ENCODE measurements at regions not wholly inside any gene's neighbourhood (a gene's known extent, or its start where the extent isn't known, plus 50 kb on each side); places are given as distances from the start of the nearest gene placed in this dataset.

DNA sequence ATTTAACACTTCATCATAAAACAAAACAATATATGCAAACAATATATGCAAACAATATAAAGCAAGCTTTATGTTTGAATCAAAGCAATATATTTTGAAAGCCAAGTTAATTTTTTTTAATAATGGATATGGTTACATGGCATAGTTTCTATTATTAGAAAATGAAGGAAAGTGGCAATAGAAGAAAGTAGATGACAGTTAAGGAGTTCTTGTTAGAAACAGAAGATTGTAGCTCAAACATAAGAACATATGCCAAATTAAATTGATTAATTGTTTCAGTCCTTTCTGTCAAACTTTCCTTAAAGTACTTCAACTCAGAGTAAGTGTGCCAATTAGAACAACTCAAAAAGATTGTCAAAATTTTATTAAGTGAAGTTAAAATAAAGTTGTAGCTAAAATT lies 1248.3 kb downstream of the SLC16A7 start:
- no peaks in the 10 kb centered on the region for H3K27me3 ChIP-seq (replicated peaks; ENCODE audit: insufficient read depth)
- DNase-seq = no peak
- H3K79me2 ChIP-seq (ENCODE audit: insufficient read depth) = no peaks in the 10 kb centered on the region
- H4K20me1 ChIP-seq (ENCODE audit: insufficient read depth) = no peaks in the 10 kb centered on the region
- in situ Hi-C loops (cut with MboI) = no loop called here
- H3K9ac ChIP-seq = no peak overlapping the region
- H3K4me2 ChIP-seq (ENCODE audit: unreplicated experiment) = no peak overlapping the region
- no peaks in the 10 kb centered on the region for H3K9me3 ChIP-seq (ENCODE audit: low read depth)
- no peaks in the 10 kb centered on the region for H3F3A ChIP-seq (ENCODE audit: insufficient read depth)
- no peak for TF ChIP-seq EZH2 (IDR thresholded peaks at IDR 0.05; ENCODE audit: insufficient read depth, poor library complexity, severe bottlenecking)
- no peak for TF ChIP-seq EZH2phosphoT487 (IDR thresholded peaks at IDR 0.05; ENCODE audit: insufficient read depth, low read depth)
- H3K27ac ChIP-seq = no peak overlapping the region
- no peaks in the 10 kb centered on the region for H3K36me3 ChIP-seq (ENCODE audit: low read depth)
- H3K4me3 ChIP-seq = no peak overlapping the region
- no peaks in the 10 kb centered on the region for H3K4me1 ChIP-seq (ENCODE audit: insufficient read depth)
- H2AFZ ChIP-seq = no peak overlapping the region
- H3K9me2 ChIP-seq (ENCODE audit: insufficient read depth) = no peaks in the 10 kb centered on the region

DNA sequence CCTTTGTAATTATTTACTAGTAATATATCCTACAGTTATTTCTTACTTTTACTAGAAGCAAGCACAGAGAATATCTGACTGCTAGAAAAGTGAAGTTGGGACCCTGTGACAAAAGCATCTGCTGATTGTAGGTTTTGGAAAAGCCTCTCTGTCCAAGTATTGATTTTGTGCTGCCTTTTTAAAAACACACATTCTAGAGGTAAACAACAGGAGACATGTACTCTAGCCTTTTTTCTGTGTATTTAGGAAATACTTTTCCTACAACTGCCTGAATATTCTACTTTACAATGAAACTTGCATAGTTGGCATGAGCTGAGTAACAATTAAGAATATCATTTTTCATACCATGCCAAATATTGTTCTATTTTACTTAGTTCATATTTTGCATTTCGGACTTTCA lies 1249.0 kb downstream of the SLC16A7 start:
- Histone ChIP-seq H3K9me2 (ENCODE audit: insufficient read depth) (no peaks in the 10 kb centered on the region), H2AFZ (no peak overlapping the region), H3K9ac (no peak overlapping the region), H3K9me3 (ENCODE audit: low read depth) (no peaks in the 10 kb centered on the region), H3K4me1 (ENCODE audit: insufficient read depth) (no peaks in the 10 kb centered on the region), H3K36me3 (ENCODE audit: low read depth) (no peaks in the 10 kb centered on the region), H4K20me1 (ENCODE audit: insufficient read depth) (no peaks in the 10 kb centered on the region), H3K79me2 (ENCODE audit: insufficient read depth) (no peaks in the 10 kb centered on the region), H3K27ac (no peak overlapping the region), H3K4me3 (no peak overlapping the region), H3K4me2 (ENCODE audit: unreplicated experiment) (no peak overlapping the region), H3F3A (ENCODE audit: insufficient read depth) (no peaks in the 10 kb centered on the region), H3K27me3 (replicated peaks; ENCODE audit: insufficient read depth) (no peaks in the 10 kb centered on the region)
- in situ Hi-C loops (cut with MboI) = no loop called here
- TF ChIP-seq EZH2 (IDR thresholded peaks at IDR 0.05; ENCODE audit: insufficient read depth, poor library complexity, severe bottlenecking) (no peak), EZH2phosphoT487 (IDR thresholded peaks at IDR 0.05; ENCODE audit: insufficient read depth, low read depth) (no peak)
- WGBS, 2 experiments (ENCODE audit: low coverage in 1 of 2, low lambda C conversion rate in 2 of 2, missing lambda C conversion rate in 2 of 2) = 32 to 34% methylated on average over 1 of the region's 1 CpG
- no peak for DNase-seq

- TF ChIP-seq EZH2 (IDR thresholded peaks at IDR 0.05; ENCODE audit: insufficient read depth, poor library complexity, severe bottlenecking) (no peak), EZH2phosphoT487 (IDR thresholded peaks at IDR 0.05; ENCODE audit: insufficient read depth, low read depth) (no peak)
- Histone ChIP-seq H3K4me2 (ENCODE audit: unreplicated experiment) (no peak overlapping the region), H3K27ac (no peak overlapping the region), H3K27me3 (replicated peaks; ENCODE audit: insufficient read depth) (no peaks in the 10 kb centered on the region), H3F3A (ENCODE audit: insufficient read depth) (no peaks in the 10 kb centered on the region), H2AFZ (no peak overlapping the region), H4K20me1 (ENCODE audit: insufficient read depth) (no peaks in the 10 kb centered on the region), H3K79me2 (ENCODE audit: insufficient read depth) (no peaks in the 10 kb centered on the region), H3K9me2 (ENCODE audit: insufficient read depth) (no peaks in the 10 kb centered on the region), H3K4me3 (no peak overlapping the region), H3K9ac (no peak overlapping the region), H3K4me1 (ENCODE audit: insufficient read depth) (no peaks in the 10 kb centered on the region), H3K9me3 (ENCODE audit: low read depth) (no peaks in the 10 kb centered on the region), H3K36me3 (ENCODE audit: low read depth) (no peaks in the 10 kb centered on the region)
- 29 to 33% methylated on average over 4 of the region's 4 CpGs for WGBS, 2 experiments (ENCODE audit: low coverage in 1 of 2, low lambda C conversion rate in 2 of 2, missing lambda C conversion rate in 2 of 2)
- no peak for DNase-seq
- in situ Hi-C loops (cut with MboI) = no loop called here
These were observed 1249.9 kb downstream of the SLC16A7 start for GRCh38 chr12:60845696-60846095.

GRCh38 chr12:60847281-60847680 lies 1251.5 kb downstream of the SLC16A7 start:
- no peak overlapping the region for H3K4me3 ChIP-seq
- no peaks in the 10 kb centered on the region for H3K27me3 ChIP-seq (replicated peaks; ENCODE audit: insufficient read depth)
- no peak overlapping the region for H3K9ac ChIP-seq
- no peak for DNase-seq
- H3K4me2 ChIP-seq (ENCODE audit: unreplicated experiment) = no peak overlapping the region
- H3K9me3 ChIP-seq (ENCODE audit: low read depth) = no peaks in the 10 kb centered on the region
- no peaks in the 10 kb centered on the region for H4K20me1 ChIP-seq (ENCODE audit: insufficient read depth)
- no peaks in the 10 kb centered on the region for H3K36me3 ChIP-seq (ENCODE audit: low read depth)
- in situ Hi-C loops (cut with MboI) = no loop called here
- 12 to 26% methylated on average over 4 of the region's 4 CpGs for WGBS, 2 experiments (ENCODE audit: low coverage in 1 of 2, low lambda C conversion rate in 2 of 2, missing lambda C conversion rate in 2 of 2)
- TF ChIP-seq EZH2 (IDR thresholded peaks at IDR 0.05; ENCODE audit: insufficient read depth, poor library complexity, severe bottlenecking) = no peak
- TF ChIP-seq EZH2phosphoT487 (IDR thresholded peaks at IDR 0.05; ENCODE audit: insufficient read depth, low read depth) = no peak
- H3F3A ChIP-seq (ENCODE audit: insufficient read depth) = no peaks in the 10 kb centered on the region
- H3K4me1 ChIP-seq (ENCODE audit: insufficient read depth) = no peaks in the 10 kb centered on the region
- H3K79me2 ChIP-seq (ENCODE audit: insufficient read depth) = no peaks in the 10 kb centered on the region
- H2AFZ ChIP-seq = no peak overlapping the region
- H3K9me2 ChIP-seq (ENCODE audit: insufficient read depth) = no peaks in the 10 kb centered on the region
- H3K27ac ChIP-seq = no peak overlapping the region

DNA sequence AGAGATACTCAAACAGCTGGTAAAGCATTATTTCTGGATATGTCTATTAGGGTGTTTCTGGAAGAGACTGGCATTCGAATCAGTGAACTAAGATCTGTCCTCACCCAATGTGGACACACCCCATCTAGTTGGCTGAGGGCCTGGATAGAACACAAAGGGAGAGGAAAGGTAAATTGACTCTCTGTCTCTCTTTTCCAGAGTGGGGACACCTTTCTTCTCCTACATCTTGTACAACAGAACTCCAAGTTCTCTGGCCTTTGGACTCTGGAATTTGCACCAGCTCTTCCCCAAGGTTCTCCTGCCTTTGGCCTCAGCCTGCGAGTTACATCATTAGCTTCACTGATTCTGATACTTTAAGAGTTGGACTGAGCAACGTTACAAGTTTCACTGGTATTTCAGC lies 1253.9 kb downstream of the SLC16A7 start:
- no peak overlapping the region for H3K27ac ChIP-seq
- in situ Hi-C loops (cut with MboI) = no loop called here
- no peaks in the 10 kb centered on the region for H3K27me3 ChIP-seq (replicated peaks; ENCODE audit: insufficient read depth)
- H3K9me2 ChIP-seq (ENCODE audit: insufficient read depth) = no peaks in the 10 kb centered on the region
- WGBS, 2 experiments (ENCODE audit: low coverage in 1 of 2, low lambda C conversion rate in 2 of 2, missing lambda C conversion rate in 2 of 2) = 6 to 12% methylated on average over 3 of the region's 3 CpGs
- DNase-seq = no peak
- no peak overlapping the region for H2AFZ ChIP-seq
- H3F3A ChIP-seq (ENCODE audit: insufficient read depth) = no peaks in the 10 kb centered on the region
- H3K36me3 ChIP-seq (ENCODE audit: low read depth) = no peaks in the 10 kb centered on the region
- no peak overlapping the region for H3K9ac ChIP-seq
- H4K20me1 ChIP-seq (ENCODE audit: insufficient read depth) = no peaks in the 10 kb centered on the region
- TF ChIP-seq EZH2 (IDR thresholded peaks at IDR 0.05; ENCODE audit: insufficient read depth, poor library complexity, severe bottlenecking) (no peak), EZH2phosphoT487 (IDR thresholded peaks at IDR 0.05; ENCODE audit: insufficient read depth, low read depth) (no peak)
- no peaks in the 10 kb centered on the region for H3K4me1 ChIP-seq (ENCODE audit: insufficient read depth)
- H3K79me2 ChIP-seq (ENCODE audit: insufficient read depth) = no peaks in the 10 kb centered on the region
- H3K4me3 ChIP-seq = no peak overlapping the region
- H3K9me3 ChIP-seq (ENCODE audit: low read depth) = no peaks in the 10 kb centered on the region
- H3K4me2 ChIP-seq (ENCODE audit: unreplicated experiment) = no peak overlapping the region
